Suprapubic skin (tissue), 3 donors: ENCODE measurements at regions not wholly inside any gene's neighbourhood (a gene's known extent, or its start where the extent isn't known, plus 50 kb on each side); places are given as distances from the start of the nearest gene placed in this dataset.

Experiments
- EP300 ChIP-seq: sonication (generic); formaldehyde crosslinking; IDR thresholded peaks from one replicate; pipeline ENCODE4 v1.6.1; 2017; ENCODE audit warnings: antibody characterized with exemption
- POLR2A ChIP-seq, 2 donors: fragments of 450-650 bp; IDR thresholded peaks; one replicate each; pipeline ENCODE4 v1.6.1; 2017; ENCODE audit warnings: antibody characterized with exemption in 2 of 2, mild to moderate bottlenecking in 2 of 2, moderate library complexity in 2 of 2
- TF ChIP-seq, protein P1 (sequence below), 2 donors: fragments of 200-600 bp in 1 of 2; fragments of 450-650 bp in 1 of 2; sonication (generic) in 1 of 2; IDR thresholded peaks; one replicate each; pipeline ENCODE4 v1.5.1; 2016 to 2019; ENCODE audit warnings: antibody characterized with exemption in 2 of 2, mild to moderate bottlenecking in 1 of 2, moderate library complexity in 1 of 2

DNA sequence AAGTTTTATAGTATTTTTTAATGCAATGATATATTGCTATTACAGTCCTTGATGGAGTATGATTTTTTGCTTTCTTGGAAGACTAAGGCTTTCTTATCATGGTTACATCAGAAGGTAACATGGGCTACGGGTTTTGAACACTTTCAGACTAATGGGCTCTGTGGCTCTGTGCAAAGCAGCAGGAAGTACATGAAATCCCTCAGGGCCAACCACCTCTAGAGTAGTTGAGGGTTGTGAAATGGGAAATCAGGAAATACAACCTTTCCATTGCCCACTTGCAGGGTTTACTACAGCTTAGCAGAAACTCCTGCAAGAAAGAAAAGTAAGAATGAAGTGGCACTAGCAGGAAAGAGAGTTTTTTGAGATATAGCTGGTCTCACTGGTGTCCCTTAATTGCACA is 853.5 kb downstream of the KCNMA1 start:
- TF ChIP-seq, protein P1, sequence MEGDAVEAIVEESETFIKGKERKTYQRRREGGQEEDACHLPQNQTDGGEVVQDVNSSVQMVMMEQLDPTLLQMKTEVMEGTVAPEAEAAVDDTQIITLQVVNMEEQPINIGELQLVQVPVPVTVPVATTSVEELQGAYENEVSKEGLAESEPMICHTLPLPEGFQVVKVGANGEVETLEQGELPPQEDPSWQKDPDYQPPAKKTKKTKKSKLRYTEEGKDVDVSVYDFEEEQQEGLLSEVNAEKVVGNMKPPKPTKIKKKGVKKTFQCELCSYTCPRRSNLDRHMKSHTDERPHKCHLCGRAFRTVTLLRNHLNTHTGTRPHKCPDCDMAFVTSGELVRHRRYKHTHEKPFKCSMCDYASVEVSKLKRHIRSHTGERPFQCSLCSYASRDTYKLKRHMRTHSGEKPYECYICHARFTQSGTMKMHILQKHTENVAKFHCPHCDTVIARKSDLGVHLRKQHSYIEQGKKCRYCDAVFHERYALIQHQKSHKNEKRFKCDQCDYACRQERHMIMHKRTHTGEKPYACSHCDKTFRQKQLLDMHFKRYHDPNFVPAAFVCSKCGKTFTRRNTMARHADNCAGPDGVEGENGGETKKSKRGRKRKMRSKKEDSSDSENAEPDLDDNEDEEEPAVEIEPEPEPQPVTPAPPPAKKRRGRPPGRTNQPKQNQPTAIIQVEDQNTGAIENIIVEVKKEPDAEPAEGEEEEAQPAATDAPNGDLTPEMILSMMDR (IDR thresholded peaks at IDR 0.05) = no peak
- no peak for TF ChIP-seq EP300
- no peak for TF ChIP-seq POLR2A (IDR thresholded peaks at IDR 0.05)
